Renal cortex interstitium (tissue), 11 donors: ENCODE measurements at regions not wholly inside any gene's neighbourhood (a gene's known extent, or its start where the extent isn't known, plus 50 kb on each side); places are given as distances from the start of the nearest gene placed in this dataset.

ENCODE experiments used
- DNase-seq, 11 donors: peaks; one replicate each; pipeline ENCODE4 v3.0.0-alpha.2; 2013; ENCODE audit warnings: low read depth in 9 of 11, low spot score in 4 of 11; ENCODE audit errors: extremely low read depth in 1 of 11

- no peak for DNase-seq
Measured at GRCh38 chr11:33490842-33491370, 209.7 kb downstream of the C11orf91 start.

- DNase-seq = no peak
Measured at GRCh38 chr11:33488971-33489370, 211.7 kb downstream of the C11orf91 start.

DNA sequence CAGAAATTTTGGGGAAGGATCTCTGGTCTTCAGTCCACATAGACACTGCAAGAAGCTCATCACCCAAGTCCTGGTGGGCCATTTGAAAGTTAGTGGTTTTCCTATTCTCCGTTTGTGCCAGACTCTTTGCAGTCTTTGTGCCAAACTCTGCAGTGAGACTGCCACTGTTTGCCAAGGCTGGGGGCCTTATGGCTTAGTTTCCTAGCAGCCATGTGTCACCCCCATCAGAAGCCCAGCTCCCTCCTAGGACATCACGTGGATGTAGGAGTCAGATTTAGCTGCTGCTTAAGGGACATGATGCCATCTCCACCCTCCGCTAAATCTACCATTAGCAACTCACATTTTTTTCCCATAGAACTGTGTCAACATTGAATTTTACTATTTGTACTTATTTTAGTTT, 220.0 kb downstream of the C11orf91 start:
- DNase-seq = no peak

- no peak for DNase-seq
Measured at GRCh38 chr11:33479231-33479630, 221.4 kb downstream of the C11orf91 start.

GRCh38 chr11:33478111-33478573, 221.0 kb downstream of the HIPK3 start:
- DNase-seq = peak in 4 of 11 donors; percentile 15 to 27 (median 18)

DNA sequence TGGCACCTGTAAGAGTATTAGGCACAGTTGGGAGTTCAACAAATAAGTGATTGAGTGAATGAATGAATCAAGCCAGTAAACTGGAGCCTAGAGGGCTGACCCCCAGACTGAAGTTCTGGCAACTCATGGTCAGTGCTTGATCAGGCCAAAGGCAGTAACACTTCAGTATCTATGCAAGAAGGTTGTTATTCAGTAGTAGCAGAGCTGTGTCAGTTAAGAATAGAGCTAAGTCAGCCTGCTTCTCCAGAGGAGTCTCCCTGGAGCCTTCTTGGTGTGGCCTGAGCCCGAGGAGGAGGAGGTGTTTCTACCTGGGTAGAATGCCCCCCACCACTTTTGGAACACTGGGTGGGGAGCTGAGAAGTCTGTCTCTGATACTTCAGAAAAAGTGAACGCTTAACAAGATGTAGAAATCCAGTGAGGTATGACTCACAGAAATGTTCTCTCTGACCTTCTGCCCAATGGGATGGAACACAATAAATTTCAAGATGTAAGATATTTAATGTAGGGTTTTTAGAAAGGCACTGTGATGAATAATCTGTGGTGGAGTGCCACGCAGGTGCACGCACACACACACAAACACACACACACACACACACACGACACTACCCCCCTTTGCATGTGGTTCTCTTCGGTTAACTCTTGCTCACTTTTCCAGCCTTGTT, 219.9 kb downstream of the HIPK3 start:
- DNase-seq = no peak

DNA sequence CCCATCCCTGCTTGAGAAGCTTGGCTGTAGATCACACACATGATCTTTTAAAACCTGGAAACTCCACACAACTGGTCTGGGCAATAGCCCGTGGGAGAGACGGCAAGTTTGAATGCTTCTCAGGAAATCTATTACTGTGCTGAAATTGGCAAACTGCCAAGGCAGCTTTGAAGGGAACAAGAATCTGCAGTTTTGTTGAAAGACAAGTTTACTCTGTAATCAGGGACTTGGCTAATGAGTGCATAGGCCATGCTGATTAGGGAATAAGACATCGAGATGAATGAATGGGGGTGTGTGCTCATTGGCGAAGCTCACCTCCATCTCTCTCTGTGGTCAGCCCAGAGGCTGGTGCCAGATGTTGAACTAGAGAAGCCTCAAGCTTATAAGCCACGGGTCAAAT, 218.8 kb downstream of the HIPK3 start:
- peak; percentile 45 to 80 (median 60) for DNase-seq

DNA sequence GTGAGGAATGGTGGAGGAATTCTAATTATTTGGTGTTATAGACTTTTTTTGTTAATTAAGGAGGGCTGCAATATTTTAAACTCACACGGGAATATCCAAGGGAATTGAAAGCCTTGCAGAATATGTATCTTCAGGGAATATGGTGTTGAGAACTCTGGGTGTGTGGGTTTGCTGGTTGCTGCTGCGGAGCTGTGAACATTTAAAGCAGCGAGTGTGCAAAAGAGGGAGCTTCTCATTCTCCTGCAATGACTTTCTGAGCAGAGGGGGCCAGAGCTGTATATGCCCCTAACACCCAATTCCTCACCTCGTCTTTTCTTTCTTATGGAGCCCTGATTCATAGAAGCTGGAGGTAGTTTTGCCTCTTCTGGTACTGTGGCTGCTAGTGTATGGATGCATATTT, 217.7 kb downstream of the HIPK3 start:
- DNase-seq = no peak

DNA sequence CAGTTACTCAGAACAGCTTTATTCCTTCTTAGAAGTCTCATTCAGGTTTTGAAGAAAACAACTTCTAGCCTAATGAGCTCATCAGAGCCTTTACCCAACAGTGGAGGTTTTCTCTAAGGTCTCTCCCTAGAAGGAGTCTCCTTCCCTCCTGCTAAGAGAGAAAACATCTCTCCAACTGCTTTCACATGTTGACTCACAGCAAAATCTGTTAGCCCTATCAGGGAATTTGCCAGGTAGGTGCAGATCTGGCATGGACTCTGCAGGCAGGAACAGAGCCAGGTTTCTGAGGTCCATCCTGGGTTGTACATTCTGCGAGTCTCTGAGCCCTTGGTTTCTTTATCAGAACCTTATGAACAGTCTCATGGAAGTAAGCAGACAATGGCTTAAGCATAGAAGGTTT, 214.4 kb downstream of the HIPK3 start:
- DNase-seq = no peak

GRCh38 chr11:33467966-33468365, 210.8 kb downstream of the HIPK3 start:
- DNase-seq = no peak

DNA sequence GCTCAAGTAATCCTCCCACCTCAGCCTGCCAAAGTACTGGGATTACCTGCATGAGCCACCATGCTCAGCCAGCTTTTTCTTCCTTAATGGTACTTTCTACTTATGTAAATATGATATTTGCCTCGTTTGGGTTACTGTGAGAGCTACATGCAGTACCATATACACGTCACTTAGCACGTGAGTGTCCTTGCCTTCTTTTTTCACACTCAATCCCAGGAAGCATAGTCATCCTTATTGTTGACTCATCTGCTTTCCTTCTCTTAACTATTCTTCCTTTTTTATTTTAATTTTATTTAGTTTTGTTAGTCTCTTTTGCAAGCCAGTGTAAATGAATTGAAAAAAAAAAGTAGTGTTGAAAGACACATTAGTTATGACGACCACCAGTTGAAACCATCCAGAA, 205.9 kb downstream of the HIPK3 start:
- DNase-seq = no peak

DNA sequence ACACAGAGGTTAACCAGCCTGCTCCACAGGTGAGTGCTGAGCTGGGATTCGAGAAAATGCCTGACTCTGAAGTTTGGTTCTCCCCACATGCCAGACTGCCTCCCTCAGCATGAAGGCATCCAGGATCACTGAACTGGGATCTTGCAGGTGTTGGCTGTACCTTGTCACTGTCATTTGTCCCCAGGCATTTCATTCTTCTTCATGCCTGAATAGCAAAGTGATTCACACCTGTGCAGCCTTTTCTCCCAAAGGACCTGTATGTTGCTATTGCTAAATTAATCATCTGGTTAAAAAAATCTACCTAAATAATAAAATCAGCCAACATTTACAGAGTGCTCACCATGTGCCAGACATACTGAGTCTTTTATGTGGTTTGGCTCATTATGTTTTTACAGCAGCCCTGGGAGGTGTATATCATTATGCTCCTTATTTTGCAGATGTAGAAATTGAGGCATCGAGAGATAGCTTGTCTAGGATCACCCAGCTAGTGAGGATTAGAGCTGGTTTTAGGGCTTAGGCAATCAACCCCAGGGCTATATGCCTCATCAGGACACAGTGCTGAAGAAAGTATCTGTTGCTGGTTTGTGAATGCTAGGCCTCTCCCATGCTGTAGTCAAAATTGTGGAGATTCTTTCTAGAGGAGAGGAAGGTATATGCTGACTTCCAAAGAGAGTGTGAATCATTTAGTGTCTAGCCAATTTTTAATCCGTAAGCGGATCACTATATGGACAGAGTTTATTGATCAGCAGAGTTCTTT, 204.4 kb downstream of the HIPK3 start:
- no peak for DNase-seq

DNA sequence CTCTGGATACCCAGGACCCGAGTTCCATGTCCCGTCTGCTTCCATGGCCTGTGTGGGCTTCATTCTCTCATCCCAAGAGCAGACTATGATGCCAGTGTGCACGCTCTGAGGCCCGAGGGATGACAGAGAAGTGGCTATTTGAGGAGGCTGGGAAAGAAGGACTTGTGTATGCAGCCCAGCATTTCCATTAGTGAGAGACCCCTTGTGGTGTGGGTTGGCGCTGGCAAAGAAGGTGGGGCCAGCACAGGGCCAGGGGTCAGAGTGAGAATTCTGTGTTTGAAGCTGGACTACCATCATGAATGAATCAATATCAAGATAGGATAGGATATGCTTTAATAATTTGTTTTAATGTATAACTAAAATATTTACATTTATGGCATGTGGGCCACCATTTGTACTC, 200.8 kb downstream of the HIPK3 start:
- DNase-seq = no peak

GRCh38 chr11:33455867-33456463, 198.8 kb downstream of the HIPK3 start:
- no peak for DNase-seq

- no peak for DNase-seq
Measured at GRCh38 chr11:33454264-33454663, 197.1 kb downstream of the HIPK3 start.

DNA sequence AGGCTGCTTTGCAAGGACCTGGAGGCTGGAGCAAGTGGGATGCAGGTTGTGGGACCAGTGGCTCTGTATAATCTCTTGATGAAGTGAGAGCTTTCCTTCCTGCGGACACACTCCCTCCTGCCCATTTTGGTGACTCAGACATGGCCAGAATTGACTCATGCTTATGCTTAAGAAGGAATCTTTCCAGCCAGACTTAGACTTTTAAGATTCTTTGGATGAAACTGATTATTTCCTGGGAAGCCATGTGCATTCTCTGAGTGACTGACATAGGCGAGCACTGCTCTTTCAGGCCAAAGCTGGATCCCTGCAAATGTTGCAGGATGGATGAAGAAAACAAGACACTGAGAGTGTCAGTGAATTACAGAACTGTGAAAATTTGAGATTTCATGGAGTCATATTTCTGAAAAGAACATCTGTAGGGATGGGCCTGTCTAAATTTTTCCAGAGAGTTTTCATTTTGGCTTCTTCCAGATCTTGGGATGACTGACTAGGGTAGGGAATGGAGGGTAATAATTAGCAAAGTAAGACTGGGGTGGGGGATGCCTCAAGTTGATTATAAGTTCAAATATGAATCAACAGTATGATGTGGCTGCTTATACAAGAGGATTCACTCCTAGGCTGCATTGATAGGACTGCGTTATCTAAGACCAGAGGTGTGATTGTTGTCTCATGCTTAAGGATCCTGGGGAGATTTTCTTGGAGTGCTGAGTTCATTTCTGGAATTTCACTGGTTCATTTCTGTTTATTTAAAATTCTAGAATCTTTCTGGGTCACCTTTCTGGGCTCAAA, 195.8 kb downstream of the HIPK3 start:
- DNase-seq = no peak

DNA sequence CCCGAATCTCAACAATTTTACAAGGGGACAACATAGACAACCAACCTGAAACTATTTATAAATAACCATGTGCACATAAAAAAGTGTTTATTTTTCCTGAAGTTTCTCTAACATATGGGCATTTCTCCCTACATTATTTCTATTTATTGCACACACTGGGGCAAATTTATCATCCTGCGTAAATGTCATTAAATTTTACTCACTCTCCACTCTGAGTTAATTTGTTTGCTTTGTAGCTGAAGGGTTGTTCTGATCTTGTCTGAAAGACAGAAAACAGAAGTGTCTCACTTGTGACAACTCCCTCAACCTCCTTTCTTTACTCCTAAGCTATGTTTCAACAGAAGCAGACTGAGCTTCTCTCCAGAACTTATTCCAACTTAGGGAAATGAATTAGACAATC, 194.2 kb downstream of the HIPK3 start:
- no peak for DNase-seq

GRCh38 chr11:33449798-33450197, 192.6 kb downstream of the HIPK3 start:
- no peak for DNase-seq

GRCh38 chr11:33448461-33449130, 191.4 kb downstream of the HIPK3 start:
- no peak for DNase-seq
